GM12872 (cell line): ENCODE measurements at regions not wholly inside any gene's neighbourhood (a gene's known extent, or its start where the extent isn't known, plus 50 kb on each side); places are given as distances from the start of the nearest gene placed in this dataset.

Experiments
- TF ChIP-seq, protein P1 (sequence below): IDR thresholded peaks from 3 replicates; pipeline ENCODE4 v1.5.1; 2011; ENCODE audit warnings: low read depth, mild to moderate bottlenecking, low read length, moderate library complexity; ENCODE audit not compliant: insufficient read depth

GRCh38 chr9:26310294-26310693, 582.3 kb downstream of the CAAP1 start:
- TF ChIP-seq, protein P1, sequence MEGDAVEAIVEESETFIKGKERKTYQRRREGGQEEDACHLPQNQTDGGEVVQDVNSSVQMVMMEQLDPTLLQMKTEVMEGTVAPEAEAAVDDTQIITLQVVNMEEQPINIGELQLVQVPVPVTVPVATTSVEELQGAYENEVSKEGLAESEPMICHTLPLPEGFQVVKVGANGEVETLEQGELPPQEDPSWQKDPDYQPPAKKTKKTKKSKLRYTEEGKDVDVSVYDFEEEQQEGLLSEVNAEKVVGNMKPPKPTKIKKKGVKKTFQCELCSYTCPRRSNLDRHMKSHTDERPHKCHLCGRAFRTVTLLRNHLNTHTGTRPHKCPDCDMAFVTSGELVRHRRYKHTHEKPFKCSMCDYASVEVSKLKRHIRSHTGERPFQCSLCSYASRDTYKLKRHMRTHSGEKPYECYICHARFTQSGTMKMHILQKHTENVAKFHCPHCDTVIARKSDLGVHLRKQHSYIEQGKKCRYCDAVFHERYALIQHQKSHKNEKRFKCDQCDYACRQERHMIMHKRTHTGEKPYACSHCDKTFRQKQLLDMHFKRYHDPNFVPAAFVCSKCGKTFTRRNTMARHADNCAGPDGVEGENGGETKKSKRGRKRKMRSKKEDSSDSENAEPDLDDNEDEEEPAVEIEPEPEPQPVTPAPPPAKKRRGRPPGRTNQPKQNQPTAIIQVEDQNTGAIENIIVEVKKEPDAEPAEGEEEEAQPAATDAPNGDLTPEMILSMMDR: no peak

DNA sequence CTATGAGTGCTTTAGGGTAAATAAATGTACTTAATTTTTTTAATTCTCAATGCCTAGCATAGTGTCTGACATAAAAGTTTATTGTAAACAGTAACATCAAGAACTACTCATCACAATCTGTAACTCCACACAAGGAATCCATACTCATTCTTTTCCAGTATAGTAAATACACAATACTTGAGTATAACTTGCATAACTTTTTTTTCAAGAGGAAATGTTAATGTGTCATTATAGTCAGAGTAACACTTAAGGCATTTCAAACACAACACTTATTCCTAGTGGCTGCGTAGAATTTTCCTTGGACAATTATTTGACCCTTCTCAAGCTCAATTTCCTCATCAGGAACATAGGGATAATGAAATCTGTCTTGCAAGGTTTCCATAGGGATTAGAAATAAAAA, 584.3 kb downstream of the CAAP1 start:
- TF ChIP-seq, protein P1: no peak

GRCh38 chr9:26301659-26302058, 590.9 kb downstream of the CAAP1 start:
- TF ChIP-seq, protein P1: no peak

DNA sequence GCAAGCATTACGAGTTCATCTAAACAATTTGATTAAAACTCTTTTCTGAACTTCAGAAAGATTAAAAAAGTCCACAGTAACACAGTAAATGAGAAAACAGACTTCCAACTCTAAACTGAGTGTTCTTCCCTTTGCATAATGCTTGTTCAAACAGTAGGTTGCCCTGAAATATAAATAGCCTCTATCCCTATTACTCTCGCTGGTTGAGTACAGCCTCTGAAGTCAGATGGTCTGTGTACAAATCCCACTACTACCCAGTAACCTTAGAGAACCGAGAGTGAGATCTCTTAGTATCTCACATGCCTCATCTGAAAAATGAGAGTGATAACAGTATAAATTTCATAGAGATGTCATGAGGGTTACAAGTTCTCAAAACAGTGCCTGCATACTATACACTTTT, 591.6 kb downstream of the CAAP1 start:
- TF ChIP-seq, protein P1: no peak

GRCh38 chr9:26296910-26297572, 595.6 kb downstream of the CAAP1 start:
- TF ChIP-seq, protein P1: no peak

- TF ChIP-seq, protein P1: no peak
These were observed 599.7 kb downstream of the CAAP1 start for GRCh38 chr9:26292943-26293342.

- TF ChIP-seq, protein P1: no peak
These were observed 593.4 kb upstream of the TUSC1 start for GRCh38 chr9:26271495-26272122.
